Cerebellar cortex (tissue), 1 donor: ENCODE measurements at regions not wholly inside any gene's neighbourhood (a gene's known extent, or its start where the extent isn't known, plus 50 kb on each side); places are given as distances from the start of the nearest gene placed in this dataset.
A peak's percentile ranks its signal among the peaks of the same experiment; 100 is the strongest.

Source experiments
- DNase-seq: peaks from one replicate; pipeline ENCODE4 v3.0.0-alpha.2; 2015; ENCODE audit warnings: low spot score

DNA sequence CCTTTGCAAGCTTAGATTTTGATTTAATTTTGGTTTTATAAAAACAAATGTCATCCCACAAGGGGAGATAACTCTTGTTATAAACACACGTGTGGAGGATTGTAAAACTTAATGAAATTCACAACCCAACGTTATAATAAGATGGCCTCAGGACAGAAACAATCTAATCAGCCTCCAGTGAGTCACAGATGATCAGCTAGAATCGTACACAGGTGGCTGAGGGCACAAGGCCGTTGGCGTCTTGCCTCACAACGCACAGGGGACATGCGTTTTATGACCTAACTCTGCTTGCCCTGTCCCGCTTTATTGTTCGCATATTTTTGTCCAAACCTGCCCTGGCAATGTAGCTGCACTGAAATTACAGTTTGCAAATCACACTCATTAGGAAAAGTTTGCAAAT, 121.9 kb upstream of the PDZRN3 start:
- DNase-seq: no peak

- peak; percentile 6 for DNase-seq
Measured at GRCh38 chr3:73745526-73746191, 120.9 kb upstream of the PDZRN3 start.

- no peak for DNase-seq
Measured at GRCh38 chr3:73743551-73743950, 118.8 kb upstream of the PDZRN3 start.

DNA sequence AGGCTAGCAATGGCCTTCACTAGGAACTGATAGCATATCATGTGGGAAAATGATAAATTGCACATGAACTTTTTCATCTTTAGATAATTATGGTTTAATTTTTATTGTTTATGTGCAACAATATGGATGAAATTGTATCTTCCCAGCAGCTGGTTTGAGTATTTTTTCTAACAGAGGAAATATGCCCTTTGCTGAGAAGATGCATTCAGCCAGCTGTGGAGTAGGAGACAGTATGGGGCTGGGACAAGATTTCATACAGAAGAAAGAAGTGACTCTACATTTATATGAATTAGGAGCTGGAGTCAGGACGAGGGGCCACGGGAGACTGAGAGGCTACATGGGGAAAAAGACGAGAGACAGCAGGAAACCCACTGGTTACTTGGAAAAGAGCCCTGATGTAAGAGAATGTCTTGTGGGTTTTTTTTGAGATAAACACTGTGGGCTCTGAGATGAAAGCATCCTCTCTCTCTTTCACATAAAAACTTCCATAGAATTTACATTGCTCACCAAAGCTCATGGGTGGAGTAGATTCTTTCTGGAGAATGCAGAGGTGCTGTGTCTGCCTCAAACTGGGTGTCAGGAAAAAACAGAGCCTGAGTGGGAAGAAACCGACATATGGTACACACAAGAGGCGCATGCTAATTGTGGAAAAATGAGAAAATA, 115.2 kb upstream of the PDZRN3 start:
- DNase-seq: no peak

DNA sequence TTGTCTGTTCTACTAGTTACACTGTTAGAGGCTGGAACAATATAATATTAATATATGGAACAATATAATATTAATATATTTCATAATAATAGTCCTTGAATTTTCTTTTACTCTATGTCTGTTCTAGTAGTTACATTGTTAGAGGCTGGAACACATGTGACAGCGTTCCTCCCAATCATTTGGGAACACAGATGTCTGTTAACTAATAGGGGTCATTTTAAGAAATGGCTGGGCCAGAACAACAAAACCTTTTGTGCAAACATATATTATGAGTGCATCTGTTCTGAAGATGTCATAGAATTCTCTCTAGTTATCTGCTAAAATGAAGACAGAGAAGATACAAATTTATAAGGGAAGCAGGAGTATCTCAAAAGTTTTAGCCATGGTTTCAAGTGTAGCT, 114.0 kb upstream of the PDZRN3 start:
- no peak for DNase-seq

DNA sequence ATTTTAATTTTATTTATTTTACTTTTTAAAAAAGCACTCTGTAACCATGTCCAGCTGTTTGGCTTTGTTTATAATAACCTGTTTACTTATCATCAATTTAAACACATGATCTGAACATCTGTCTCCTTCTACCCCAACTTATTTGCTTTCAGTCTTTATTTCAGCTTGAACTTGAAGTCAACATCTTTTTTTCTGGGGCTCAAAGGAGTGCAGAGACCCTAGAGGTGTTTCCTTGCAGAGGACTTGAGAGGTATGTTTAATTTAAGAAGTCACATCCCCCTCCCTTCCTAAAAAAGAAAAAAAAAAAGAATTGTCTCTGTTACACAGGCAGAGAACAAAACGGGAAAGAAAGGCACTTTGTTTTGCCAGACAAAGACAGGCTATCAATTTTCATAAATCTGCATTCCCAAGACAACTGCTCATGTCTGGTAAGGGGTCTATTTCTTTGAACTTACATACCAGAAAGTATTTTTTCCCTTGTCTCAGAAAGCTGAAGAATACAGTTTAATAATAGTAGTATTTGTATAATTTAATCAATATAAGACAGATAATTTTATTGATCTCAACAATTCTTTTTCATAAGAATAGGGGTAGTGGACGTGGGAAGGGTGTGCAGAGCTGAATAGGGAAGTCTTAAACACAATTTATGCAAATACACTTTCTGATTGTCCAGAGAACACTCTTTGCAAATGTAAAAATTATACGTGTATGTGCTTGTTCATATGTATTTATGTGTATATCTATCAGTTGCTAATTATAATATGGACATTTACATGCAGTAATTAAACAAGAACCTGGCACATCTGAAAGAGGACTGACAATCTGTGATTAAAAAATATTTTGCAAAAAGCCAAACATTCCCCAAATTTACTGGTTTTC, 109.7 kb upstream of the PDZRN3 start:
- DNase-seq: no peak

DNA sequence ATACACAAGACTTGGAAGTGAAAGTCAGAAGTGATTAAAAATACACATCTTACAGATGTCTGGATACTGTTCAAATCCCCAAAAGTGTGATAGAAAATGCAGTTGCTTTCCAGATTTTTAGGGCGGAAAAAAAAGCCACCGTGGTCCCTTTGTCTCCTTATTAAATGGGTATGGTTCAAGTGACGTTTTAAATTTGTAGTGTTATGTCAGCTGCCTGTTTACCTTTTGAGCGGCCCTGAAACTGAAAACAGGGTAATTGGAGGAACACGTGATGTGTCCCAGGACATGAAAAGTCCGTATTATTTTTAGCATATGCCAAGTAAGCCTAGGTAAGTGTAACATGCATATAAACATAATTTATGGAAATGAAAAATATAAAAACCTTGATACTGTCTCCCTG, 109.0 kb upstream of the PDZRN3 start:
- no peak for DNase-seq

- no peak for DNase-seq
Measured at GRCh38 chr3:73729969-73730440, 105.3 kb upstream of the PDZRN3 start.

DNA sequence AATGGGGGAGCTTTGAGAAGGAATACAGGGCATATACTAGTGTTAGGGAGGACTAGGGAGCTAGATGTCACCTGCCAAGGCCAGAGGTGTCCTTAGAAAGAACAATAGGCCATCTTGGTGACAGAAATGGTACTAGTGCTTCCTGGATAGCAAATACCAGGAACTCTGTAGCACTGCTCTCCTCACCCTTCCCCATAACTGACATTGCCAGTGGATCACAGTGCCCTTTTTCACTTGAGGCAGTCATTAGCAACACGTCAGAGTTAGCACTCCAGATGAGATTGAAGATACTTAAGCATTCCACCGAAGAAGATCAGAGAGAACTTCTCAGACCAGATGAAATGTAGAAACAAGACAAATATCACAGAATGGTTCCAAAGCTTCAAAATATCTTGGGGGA, 103.1 kb upstream of the PDZRN3 start:
- DNase-seq: no peak

DNA sequence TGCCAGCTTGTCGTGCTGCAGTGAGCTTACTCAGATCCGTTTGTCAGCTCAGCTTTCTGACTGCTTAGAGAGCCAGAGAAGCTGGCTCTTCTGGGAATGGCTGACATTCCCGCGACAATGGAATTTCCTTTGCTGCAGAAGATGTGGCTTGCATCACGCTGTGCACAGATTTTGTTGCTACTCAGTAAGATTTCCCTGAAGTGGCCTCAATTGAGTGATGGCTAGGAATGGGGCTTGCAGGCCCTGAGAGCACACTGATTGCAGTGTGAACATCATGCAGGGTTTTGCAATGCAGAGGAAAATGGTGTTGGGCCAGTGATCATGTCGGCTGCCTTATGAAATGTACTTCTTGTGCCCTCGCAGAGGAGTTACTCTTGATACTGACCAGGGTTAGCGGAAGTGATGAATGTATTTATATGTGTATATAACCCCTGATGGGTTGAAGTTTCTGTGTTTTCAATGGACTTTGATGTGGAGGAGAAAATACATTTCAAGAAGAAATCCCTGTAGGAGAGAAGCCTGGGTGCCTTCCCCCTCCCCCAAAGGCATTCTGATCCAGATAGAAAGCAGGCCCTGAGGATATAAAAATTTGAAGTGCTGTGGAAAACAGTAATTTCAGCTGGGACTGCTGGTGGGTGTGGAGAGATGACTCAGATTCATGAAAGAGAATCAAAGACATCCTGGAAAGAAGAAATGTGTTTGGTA, 102.5 kb upstream of the PDZRN3 start:
- no peak for DNase-seq

DNA sequence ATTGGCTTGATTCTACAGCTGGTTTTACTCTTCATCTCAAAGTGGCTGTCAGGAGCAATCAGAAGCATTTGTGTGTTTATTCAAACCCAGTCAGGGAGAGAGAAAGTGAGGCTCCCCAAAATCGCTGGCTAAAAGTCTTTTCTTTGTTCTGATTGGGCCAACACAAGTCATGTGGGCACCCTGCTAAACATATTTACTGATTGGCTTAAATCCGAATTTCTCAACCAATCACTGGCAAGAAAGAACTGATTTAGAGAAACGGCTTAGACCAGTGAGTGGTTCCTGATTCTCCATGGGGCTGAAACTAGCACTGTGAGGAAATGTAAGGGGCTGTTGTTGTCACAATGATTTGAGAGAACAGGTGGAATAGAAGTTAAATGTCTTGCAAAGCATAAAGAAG, 98.9 kb upstream of the PDZRN3 start:
- DNase-seq: no peak

- DNase-seq: no peak
Measured at GRCh38 chr3:73719861-73720260, 95.1 kb upstream of the PDZRN3 start.

DNA sequence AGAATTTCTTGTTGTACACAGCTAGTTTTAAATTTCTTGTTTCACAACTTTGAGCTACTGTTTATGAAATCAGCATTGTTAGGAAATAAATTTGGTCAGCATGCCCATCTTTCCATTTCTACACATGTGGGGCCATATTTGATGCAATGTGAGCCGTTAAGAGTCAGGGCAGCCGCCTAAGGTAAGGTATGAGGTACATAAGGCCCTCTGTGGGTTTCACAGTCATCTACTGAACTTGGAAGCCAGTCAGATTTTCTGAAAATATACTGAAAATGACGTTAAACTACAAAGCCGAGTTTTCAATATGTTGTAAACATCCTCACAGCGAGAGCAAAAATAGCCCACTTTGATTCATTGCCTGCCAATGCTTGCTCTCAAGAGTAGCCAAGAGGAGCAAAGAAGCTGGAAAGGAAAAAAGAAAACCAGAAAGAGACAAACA, 94.7 kb upstream of the PDZRN3 start:
- no peak for DNase-seq

DNA sequence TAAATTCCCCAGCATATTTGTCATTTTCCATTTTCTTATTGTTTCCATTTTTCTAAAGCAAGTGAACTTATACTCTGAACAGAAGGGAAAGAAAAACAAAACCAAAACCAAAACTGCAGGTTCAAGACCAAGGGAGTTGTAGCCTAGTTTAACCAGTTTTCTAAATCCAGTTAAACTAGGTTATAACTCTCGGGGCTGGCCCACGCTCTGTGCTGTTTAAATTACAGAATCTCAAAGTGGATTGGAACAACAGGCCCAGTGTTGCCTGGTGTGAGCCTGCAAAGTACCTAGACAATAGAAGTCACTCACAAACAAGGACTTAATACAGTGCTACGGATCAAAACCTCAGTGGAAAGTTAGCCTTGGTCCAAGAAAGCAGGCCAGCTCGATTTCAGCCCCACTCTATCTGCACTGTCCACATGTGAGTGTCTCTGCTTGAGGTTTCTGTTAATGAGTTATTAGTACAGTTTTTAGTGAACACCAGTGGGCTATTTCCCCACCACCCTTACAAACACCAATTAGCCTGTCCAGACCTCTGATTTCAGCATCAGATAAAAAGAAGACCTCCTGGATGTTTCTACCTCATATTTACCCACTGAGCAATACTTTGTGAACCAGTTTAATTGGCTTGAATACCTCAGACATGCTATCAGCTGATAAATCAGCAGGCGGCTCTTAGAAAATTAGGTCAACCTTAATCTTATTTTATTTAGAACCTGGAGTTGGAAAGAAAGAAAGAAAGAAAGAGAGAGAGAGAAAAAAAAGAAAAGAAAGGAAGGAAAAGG, 93.8 kb upstream of the PDZRN3 start:
- no peak for DNase-seq

GRCh38 chr3:73716418-73716817, 91.7 kb upstream of the PDZRN3 start:
- DNase-seq: no peak

GRCh38 chr3:73710340-73710739, 85.6 kb upstream of the PDZRN3 start:
- DNase-seq: no peak

DNA sequence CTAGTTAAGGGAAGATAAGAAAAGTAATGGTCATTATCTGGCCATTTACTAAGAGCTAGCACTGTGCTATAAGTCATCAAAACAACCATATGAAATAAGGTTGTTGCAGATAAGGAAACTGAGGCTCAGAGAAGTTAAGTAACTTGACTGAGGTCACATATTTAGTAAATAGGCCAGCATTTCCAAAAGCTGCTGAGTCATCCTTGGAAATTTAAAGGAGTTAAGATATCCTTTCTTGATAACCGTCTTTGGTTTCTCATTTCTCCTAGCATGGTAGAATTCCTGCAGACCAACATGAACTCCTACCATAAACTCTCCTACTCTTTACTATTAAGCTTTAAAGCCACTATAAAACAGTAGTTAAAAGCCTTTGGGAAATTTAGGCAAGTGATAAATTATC, 85.0 kb upstream of the PDZRN3 start:
- DNase-seq: no peak

DNA sequence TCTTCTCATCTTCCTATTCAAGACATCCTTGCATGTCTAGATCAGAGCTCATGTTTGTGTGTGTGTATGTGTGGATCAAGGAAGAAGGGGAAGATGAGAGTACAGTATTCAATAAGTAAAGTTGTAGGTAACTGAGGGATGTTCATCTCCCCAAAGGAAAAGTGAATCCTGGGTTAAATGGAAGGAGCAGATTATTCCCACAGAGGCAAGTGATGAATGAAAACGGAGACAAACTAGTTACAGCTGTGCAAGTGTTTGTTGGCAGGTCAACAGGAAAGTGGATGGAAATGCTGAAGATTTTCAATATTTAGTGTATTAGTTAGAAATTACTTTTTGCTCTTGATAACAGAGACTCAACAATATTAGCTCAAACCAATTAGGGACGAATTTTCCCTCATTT, 84.2 kb upstream of the PDZRN3 start:
- no peak for DNase-seq

- no peak for DNase-seq
Measured at GRCh38 chr3:73707772-73708171, 83.0 kb upstream of the PDZRN3 start.

GRCh38 chr3:73706771-73707170, 82.0 kb upstream of the PDZRN3 start:
- no peak for DNase-seq

GRCh38 chr3:73705792-73706191, 81.1 kb upstream of the PDZRN3 start:
- DNase-seq: no peak
